Neuronal stem cell (in vitro differentiated cells): ENCODE measurements at regions not wholly inside any gene's neighbourhood (a gene's known extent, or its start where the extent isn't known, plus 50 kb on each side); places are given as distances from the start of the nearest gene placed in this dataset.

Source experiments
- DNase-seq: peaks from one replicate; pipeline ENCODE4 v3.0.0-alpha.2; 2013; ENCODE audit warnings: low spot score
- H2AFZ ChIP-seq: one replicate; pipeline ENCODE4 v1.6.1; 2013; ENCODE audit warnings: mild to moderate bottlenecking, low read length, inconsistent platforms
- H2AK5ac ChIP-seq: 2 replicates; pipeline ENCODE4 v1.6.1; 2013; ENCODE audit warnings: low read depth, mild to moderate bottlenecking, inconsistent platforms, low read length, moderate library complexity, mixed read lengths
- H2BK120ac ChIP-seq: 2 replicates; pipeline ENCODE4 v1.6.1; 2013; ENCODE audit warnings: low read depth, mild to moderate bottlenecking, inconsistent platforms, low read length, moderate library complexity, mixed read lengths
- H2BK12ac ChIP-seq: one replicate; pipeline ENCODE4 v1.6.1; 2013; ENCODE audit warnings: low read length, inconsistent platforms
- H2BK15ac ChIP-seq: 2 replicates; pipeline ENCODE4 v1.6.1; 2013; ENCODE audit warnings: mild to moderate bottlenecking, low read length, inconsistent platforms, mixed read lengths
- H2BK5ac ChIP-seq: one replicate; pipeline ENCODE4 v1.6.1; 2013; ENCODE audit warnings: inconsistent platforms, mild to moderate bottlenecking, low read length, moderate library complexity
- H3K14ac ChIP-seq: one replicate; pipeline ENCODE4 v1.6.1; 2013; ENCODE audit warnings: low read length, inconsistent platforms
- H3K18ac ChIP-seq: 2 replicates; pipeline ENCODE4 v1.6.1; 2013; ENCODE audit warnings: low read length, inconsistent platforms
- H3K23ac ChIP-seq: 2 replicates; pipeline ENCODE4 v1.6.1; 2013; ENCODE audit warnings: low read depth, mild to moderate bottlenecking, mixed read lengths, low read length, inconsistent platforms; ENCODE audit not compliant: poor library complexity
- H3K27ac ChIP-seq: replicated peaks from 3 replicates; pipeline ENCODE4 v1.5.1; 2013; ENCODE audit warnings: low read length, inconsistent platforms
- H3K27me3 ChIP-seq, 3 experiments: 2 replicates each; pipeline ENCODE4 v1.6.1; 2013; ENCODE audit warnings: low read length in 3 of 3, mild to moderate bottlenecking in 2 of 3, inconsistent platforms in 1 of 3, low read depth in 1 of 3, mixed read lengths in 1 of 3, moderate library complexity in 1 of 3; ENCODE audit not compliant: control insufficient read depth in 3 of 3, insufficient read depth in 3 of 3
- H3K36me3 ChIP-seq, 2 donors: replicated peaks in 1 of 2; 2 replicates each; pipeline ENCODE4 v1.6.1; 2013; ENCODE audit warnings: low read length in 2 of 2; ENCODE audit not compliant: control insufficient read depth in 2 of 2, insufficient read depth in 2 of 2
- H3K4ac ChIP-seq: 2 replicates; pipeline ENCODE4 v1.6.1; 2013; ENCODE audit warnings: inconsistent platforms, mild to moderate bottlenecking, low read length, moderate library complexity
- H3K4me1 ChIP-seq, 2 donors: 1 replicate in 1 of 2; 2 replicates in 1 of 2; pipeline ENCODE4 v1.6.1; 2013; ENCODE audit warnings: low read length in 2 of 2, low read depth in 1 of 2; ENCODE audit not compliant: control insufficient read depth in 2 of 2, insufficient read depth in 1 of 2
- H3K4me2 ChIP-seq: one replicate; pipeline ENCODE4 v1.6.1; 2013; ENCODE audit warnings: mild to moderate bottlenecking, low read length, inconsistent platforms; ENCODE audit not compliant: insufficient read depth, poor library complexity, severe bottlenecking
- H3K4me3 ChIP-seq, 2 donors: 2 replicates each; pipeline ENCODE4 v1.5.1; 2013; ENCODE audit warnings: low read length in 2 of 2, mild to moderate bottlenecking in 2 of 2, inconsistent platforms in 1 of 2, moderate library complexity in 1 of 2
- H3K79me1 ChIP-seq: one replicate; pipeline ENCODE4 v1.6.1; 2013; ENCODE audit warnings: low read depth, mild to moderate bottlenecking, inconsistent platforms, low read length, moderate library complexity
- H3K9ac ChIP-seq: one replicate; pipeline ENCODE4 v1.6.1; 2013; ENCODE audit warnings: mild to moderate bottlenecking, low read depth, low read length, inconsistent platforms; ENCODE audit not compliant: poor library complexity
- H3K9me3 ChIP-seq, 2 donors: replicated peaks in 1 of 2; 2 replicates each; pipeline versions ENCODE3 to v1.6.1; 2013; ENCODE audit warnings: low read length in 2 of 2, mild to moderate bottlenecking in 2 of 2, inconsistent platforms in 1 of 2, low read depth in 1 of 2, mixed read lengths in 1 of 2, moderate library complexity in 1 of 2; ENCODE audit not compliant: control insufficient read depth in 2 of 2, insufficient read depth in 1 of 2
- H4K8ac ChIP-seq: one replicate; pipeline ENCODE4 v1.6.1; 2013; ENCODE audit warnings: low read depth, mild to moderate bottlenecking, inconsistent platforms, low read length, moderate library complexity
- H4K91ac ChIP-seq: one replicate; pipeline ENCODE4 v1.6.1; 2013; ENCODE audit warnings: low read length, low read depth, mild to moderate bottlenecking, inconsistent platforms; ENCODE audit not compliant: poor library complexity
- WGBS, 2 donors: extraction: QIAGEN DNeasy Blood & Tissue Kit; methylation state at CpG; one replicate each; pipeline ENCODE4 v1.1.7; 2013; ENCODE audit warnings: missing lambda C conversion rate in 2 of 2, mixed read lengths in 1 of 2; ENCODE audit not compliant: insufficient read length in 2 of 2, insufficient replicate concordance in 1 of 2; ENCODE audit errors: extremely low coverage in 2 of 2; 5-methylcytosine and 5-hydroxymethylcytosine counted together

- Histone ChIP-seq H4K8ac (no peak overlapping the region), H3K9me3 (peaks cover 0 to 5% of the 10 kb centered on the region in 2 donors), H3K4me1 (no peaks in the 10 kb centered on the region), H3K18ac (no peak overlapping the region), H3K27ac (no peak overlapping the region), H3K4me3 (no peak overlapping the region), H2AK5ac (no peak overlapping the region), H3K27me3 (no peaks in the 10 kb centered on the region), H3K9ac (no peak overlapping the region), H3K23ac (no peak overlapping the region), H2BK12ac (no peak overlapping the region), H3K4ac (no peak overlapping the region), H2BK15ac (no peak overlapping the region), H4K91ac (no peak overlapping the region), H3K79me1 (no peaks in the 10 kb centered on the region), H2BK5ac (no peak overlapping the region), H2AFZ (no peak overlapping the region), H2BK120ac (no peak overlapping the region), H3K14ac (no peak overlapping the region), H3K4me2 (no peak overlapping the region), H3K36me3 (no peaks in the 10 kb centered on the region)
- no peak for DNase-seq
- WGBS, 2 donors, result no CpG with 5 or more reads among the region's 4 CpGs
Observed at GRCh38 chr14:37948266-37948665, 259.4 kb upstream of the SSTR1 start.

GRCh38 chr14:37968664-37969240 is 239.0 kb upstream of the SSTR1 start:
- Histone ChIP-seq H3K4me2 (no peak overlapping the region), H3K18ac (no peak overlapping the region), H2AFZ (no peak overlapping the region), H3K4ac (no peak overlapping the region), H2BK5ac (no peak overlapping the region), H2BK15ac (no peak overlapping the region), H2BK120ac (no peak overlapping the region), H3K9me3 (no peaks in the 10 kb centered on the region), H3K9ac (no peak overlapping the region), H3K79me1 (no peaks in the 10 kb centered on the region), H3K14ac (no peak overlapping the region), H3K23ac (no peak overlapping the region), H3K36me3 (no peaks in the 10 kb centered on the region), H2AK5ac (no peak overlapping the region), H2BK12ac (no peak overlapping the region), H3K27me3 (no peaks in the 10 kb centered on the region), H3K27ac (no peak overlapping the region), H3K4me1 (no peaks in the 10 kb centered on the region), H4K8ac (no peak overlapping the region), H3K4me3 (no peak overlapping the region), H4K91ac (no peak overlapping the region)
- no peak for DNase-seq
- WGBS, 2 donors, result no CpG with 5 or more reads among the region's 3 CpGs

- Histone ChIP-seq H3K79me1 (no peaks in the 10 kb centered on the region), H3K9ac (peak overlapping the region; percentile 30), H2AFZ (no peak overlapping the region), H4K91ac (no peak overlapping the region), H3K18ac (no peak overlapping the region), H3K4me3 (no peak overlapping the region), H3K23ac (no peak overlapping the region), H3K4me2 (no peak overlapping the region), H2BK15ac (no peak overlapping the region), H3K14ac (no peak overlapping the region), H3K4me1 (no peaks in the 10 kb centered on the region), H3K27ac (no peak overlapping the region), H3K9me3 (no peaks in the 10 kb centered on the region), H2BK12ac (no peak overlapping the region), H3K4ac (no peak overlapping the region), H3K36me3 (no peaks in the 10 kb centered on the region), H2AK5ac (no peak overlapping the region), H4K8ac (no peak overlapping the region), H2BK5ac (no peak overlapping the region), H3K27me3 (no peaks in the 10 kb centered on the region), H2BK120ac (no peak overlapping the region)
- no CpG with 5 or more reads among the region's 2 CpGs for WGBS, 2 donors
- DNase-seq, result no peak
Observed at GRCh38 chr14:37969511-37969979, 238.2 kb upstream of the SSTR1 start.

DNA sequence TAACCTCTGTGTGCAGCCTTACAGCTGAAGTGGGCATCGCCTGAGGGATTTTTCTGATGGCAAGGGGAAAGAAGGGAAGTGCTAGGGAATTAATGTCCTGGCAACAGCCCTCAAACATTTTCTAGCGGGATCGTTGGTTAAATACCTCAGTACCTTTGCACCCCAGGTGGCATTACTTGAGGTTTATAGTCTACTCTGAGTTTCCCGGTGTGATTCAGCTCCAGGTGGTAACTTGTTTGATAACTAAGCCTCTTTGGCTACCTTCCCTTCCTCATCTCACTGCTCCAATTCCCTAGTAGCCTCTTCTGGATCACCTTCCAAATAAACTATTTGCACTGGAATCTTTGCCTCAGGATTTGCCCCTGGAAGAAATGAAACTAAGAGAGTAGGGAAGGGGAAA is 237.0 kb upstream of the SSTR1 start:
- Histone ChIP-seq H2BK15ac (no peak overlapping the region), H2BK12ac (no peak overlapping the region), H3K79me1 (no peaks in the 10 kb centered on the region), H2AK5ac (no peak overlapping the region), H3K27ac (no peak overlapping the region), H3K27me3 (no peaks in the 10 kb centered on the region), H3K23ac (no peak overlapping the region), H3K9me3 (no peaks in the 10 kb centered on the region), H3K18ac (no peak overlapping the region), H3K9ac (no peak overlapping the region), H2BK5ac (no peak overlapping the region), H2BK120ac (no peak overlapping the region), H3K4ac (no peak overlapping the region), H3K4me1 (no peaks in the 10 kb centered on the region), H3K4me3 (no peak overlapping the region), H3K14ac (no peak overlapping the region), H4K91ac (no peak overlapping the region), H4K8ac (no peak overlapping the region), H3K36me3 (no peaks in the 10 kb centered on the region), H2AFZ (no peak overlapping the region), H3K4me2 (no peak overlapping the region)
- WGBS, 2 donors, result no CpG with 5 or more reads among the region's 4 CpGs
- no peak for DNase-seq
